HG03097 (cell line): ENCODE measurements at regions not wholly inside any gene's neighbourhood (a gene's known extent, or its start where the extent isn't known, plus 50 kb on each side); places are given as distances from the start of the nearest gene placed in this dataset.

Source experiments
- ATAC-seq: cut with Tn5 transposase; IDR thresholded peaks from one replicate; pipeline ENCODE4 v1.9.1; 2021; ENCODE audit not compliant: unreplicated experiment, low FRiP score

DNA sequence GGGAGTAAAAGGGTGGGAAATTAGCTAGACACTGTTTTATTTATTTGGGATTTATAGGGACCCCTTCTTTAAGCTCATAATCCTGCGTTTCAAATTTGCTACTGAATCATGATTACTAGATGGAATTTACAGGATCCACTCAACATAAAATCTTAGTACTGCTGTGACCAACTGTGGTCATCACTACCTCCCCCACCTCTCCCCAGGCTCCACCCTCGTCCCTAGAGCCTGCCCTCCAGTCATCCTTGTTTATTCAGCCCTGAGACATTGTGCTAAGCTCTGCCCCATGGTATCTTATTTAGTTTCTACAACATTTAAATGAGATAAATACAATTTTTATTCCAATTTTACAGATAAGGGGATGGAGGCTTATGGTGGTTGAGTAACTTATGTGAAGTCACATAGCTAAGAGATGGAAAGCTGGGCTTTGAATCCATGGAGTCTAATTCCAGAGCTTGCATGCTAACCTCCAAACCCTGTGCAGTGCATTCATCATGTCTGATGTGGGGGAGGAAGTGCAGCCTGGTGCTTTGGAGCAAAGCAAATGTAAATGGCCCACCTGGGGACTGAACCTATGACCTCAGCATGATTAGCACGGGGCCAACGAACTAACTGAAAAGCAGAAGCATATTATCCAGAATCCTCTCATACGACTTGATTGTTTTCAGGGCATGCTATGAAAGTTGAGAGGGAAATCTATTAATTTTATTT is 502.4 kb downstream of the TMEM182 start:
- no peak for ATAC-seq

DNA sequence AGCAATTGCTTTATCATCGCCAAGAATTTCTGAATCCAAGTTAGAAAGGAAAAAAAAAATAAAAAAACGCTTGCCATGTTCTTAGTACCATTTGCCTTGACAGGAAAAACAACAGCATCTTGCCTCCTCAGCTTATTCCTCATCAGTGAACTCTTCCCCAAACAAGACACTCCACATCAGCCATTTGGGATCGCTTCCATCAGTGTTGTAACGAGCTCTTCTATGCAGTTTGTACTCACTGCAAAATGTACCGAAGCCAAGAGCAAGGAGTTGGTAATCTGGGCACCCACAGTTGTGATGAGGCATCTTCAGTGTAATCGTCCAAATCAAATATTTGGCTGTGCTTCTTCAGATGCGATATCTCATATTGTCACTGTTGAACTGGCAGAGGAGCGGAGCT is 503.7 kb downstream of the TMEM182 start:
- ATAC-seq, result no peak

DNA sequence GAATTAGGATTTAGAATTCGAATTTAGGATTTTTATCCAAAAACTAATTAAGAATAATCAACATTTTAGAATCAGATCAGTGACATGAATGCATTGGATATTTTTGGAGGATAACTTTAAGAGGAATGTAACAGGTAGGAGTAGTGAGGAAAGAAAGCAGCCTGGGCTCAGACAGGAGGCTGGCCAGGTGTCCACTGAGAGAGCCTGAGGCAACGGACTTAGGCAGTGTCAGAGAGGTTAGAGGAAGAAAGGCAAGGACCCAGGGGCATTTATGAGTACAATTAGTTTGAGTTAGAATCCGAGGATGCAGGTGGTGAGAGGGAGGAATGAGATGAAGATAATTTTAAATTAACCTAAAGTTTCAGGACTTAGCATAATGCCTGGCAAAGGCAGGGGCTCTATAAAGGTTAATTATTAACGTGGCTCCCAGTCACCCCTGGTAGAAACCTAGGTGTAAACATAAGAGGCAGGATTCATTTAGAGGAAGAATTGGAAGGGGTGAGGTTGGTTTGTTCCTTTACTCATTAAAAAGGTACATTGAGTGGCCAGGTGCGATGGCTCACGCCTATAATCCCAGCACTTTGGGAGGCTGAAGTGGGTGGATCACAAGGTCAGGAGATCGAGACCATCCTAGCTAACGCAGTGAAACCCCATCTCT is 507.1 kb downstream of the TMEM182 start:
- ATAC-seq, result no peak

DNA sequence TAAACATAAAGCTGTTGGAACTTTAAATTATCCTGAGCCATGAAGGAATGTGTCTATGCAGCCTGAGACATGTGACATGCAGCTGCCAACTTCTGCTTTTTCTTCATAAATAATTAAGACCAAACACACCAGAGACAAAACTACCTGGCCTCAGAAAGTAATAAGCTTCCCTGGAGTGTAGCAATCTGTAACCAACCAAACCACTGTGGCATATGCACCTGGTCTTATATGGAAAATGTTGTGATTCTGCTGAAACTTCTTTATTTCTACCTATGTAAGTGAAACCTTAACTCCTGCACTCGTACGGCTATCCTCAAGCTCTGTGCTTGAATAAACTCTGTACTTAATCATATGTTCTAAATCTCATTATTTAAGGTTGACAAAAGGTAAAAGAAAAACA is 515.0 kb downstream of the TMEM182 start:
- no peak for ATAC-seq

DNA sequence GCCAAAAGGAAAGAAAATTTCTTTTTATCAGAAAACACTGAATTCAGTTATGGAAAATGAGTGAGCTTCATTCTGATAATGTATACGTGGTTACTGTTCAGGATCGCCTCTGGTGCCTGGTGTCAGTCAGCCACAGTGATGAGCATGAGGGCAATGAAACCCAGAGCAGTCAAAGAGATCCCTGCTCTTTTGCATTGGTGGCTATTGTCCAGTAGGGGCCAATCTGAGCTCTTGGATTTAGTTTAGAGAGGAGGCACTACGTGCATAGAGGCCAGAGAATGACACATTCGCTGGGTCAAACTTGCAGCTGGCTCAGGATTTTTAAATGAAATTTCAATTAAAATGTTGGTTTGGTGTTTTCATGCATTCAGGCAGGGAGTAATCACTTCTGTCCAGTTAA is 522.9 kb downstream of the TMEM182 start:
- no peak for ATAC-seq

DNA sequence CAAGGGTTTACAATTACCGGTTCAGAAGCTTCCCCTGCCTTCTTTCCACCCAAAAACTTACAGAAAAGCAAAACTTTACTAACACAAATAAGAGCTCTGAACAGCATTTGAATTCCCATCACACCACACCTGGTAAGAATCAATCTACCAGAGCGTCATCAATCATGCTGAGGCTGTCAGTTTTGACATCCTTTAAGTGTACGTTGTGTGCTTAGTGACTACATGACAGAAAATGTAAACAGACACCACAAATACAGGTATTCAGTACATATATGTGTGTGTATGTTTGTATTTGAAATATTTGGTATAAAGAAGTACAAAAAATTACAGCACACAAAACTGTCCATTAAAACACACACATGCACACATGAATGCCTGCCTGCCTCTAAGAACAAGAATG is 523.5 kb downstream of the TMEM182 start:
- ATAC-seq, result no peak

DNA sequence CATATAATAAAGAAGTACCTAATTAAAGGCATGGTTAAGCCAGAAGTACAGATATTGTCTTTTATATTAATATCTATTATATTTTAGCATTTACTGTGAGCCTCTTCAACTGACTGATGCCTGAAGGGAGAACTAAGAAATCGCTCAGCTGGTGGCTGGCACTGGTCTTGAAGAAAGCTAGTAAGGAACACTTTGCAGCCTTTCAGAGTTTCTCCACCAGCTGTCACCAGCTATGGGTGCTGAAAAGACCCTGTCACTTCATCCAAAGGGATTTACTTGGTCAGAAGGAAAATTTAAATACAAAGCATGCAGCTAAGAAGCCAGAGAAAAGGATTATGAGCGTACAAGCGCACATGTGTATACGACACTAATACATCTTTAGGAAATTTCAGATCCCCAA is 525.9 kb downstream of the TMEM182 start:
- no peak for ATAC-seq

DNA sequence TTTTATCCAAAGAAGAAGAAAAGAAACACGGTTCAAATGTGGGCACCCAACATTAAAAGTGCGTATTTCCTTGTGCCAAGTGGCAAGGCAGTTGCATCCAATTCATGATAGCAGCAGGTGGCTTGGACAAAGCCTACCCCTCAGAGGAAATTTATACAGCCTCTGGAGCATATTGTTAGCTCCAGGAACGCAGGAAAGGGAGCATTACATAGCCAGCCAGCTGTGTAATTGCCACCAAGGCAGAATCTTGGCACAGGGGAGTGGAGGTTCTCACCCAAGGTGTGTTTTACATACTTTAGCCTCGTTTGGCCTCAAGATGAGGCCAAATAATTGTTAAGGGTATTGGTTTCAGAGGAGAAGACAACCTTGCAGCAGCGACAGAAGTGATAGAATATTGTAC is 526.9 kb downstream of the TMEM182 start:
- no peak for ATAC-seq

DNA sequence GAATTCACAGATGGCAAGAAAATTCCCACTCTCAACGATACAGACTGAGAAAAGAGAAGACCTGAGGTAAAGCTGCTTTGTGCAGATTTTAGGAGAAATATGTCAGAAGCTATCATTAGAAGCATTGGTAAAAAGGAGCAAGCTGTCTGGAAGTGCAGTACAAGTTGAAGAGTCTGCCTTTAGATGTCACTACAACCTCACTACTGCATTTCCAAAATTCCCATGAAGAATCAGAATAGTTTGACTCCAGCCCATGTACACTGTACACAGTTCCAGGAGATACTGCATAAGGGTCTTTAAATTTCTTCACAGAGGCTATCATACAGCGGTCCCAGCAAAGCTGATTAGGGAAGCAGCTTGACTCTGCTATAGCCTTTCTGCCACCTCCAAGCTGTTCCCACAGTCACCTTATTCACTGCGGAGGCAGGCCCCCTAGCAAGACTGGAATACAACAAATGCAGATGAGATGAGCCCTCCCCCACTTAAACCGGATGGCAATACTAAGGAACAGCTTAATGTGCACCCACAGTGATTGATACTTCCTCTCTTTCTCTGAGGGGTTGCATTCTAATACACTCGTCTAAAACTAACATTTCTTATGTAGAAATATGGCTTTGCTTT is 527.4 kb downstream of the TMEM182 start:
- ATAC-seq, result no peak

DNA sequence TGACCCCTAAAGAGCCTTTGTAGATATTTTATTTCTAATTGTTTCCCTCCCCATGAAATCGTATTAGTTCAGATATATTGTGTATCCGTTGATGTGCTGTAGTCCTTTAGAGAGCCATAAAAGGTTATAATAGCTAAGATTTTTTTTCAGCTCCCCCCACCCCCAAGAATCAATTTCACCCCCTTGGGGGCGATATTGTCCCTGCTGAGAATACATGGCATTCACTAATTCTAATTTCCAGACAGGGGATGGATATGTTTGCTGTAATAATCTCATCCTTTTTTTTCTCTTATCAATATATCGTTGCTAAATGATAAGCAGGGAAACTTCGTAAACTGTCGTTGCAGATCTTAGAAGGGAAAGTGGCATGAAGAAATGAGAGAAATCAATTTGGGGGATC is 530.7 kb downstream of the TMEM182 start:
- no peak for ATAC-seq

DNA sequence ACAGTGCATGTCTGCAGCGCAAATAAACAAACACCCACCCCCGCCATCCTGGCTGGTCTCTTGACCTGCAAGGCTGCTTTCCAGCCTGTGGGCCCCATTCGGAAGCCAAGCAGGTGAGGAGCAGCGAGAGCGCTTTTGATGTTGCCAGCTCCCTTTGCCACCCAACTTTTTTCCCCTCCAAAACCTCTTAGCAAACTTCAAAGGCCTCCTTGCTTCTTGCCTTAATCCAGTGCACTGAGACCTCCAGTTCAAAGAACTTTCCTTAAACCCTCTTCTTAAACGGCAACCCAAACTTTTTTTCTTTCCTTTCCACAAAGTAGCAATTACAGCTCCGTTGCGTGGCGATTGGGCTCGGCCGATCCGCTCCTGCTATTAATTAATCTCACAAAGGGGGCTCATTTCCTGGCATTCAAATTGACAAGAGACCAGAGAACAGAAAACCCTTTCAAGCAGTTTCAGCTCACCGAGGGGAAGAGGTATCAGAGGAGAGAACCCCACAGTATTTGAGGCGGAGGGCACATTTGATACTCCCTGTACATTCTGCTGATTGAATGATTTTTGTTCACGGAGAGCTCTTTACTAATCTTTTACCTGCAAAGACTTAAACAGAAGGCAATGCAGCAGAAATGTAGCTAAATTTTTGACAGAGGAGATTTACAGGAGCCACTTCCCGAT is 531.4 kb downstream of the TMEM182 start:
- no peak for ATAC-seq

DNA sequence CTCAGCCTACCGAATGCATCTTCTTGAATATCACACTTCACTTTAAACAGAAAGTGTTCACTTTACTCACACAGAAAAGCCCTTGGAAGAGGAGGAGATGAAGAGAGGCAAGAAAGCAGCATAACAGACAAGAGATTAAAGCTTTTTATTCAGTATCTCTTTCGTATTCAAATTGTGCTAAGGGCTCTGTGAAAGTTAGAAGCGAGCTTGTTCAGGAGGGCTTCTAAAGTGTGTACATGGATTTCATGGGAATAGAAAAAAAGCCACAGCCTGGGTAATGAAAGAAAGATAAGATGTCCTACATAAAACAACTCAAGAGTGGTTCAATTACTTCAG is 531.9 kb downstream of the TMEM182 start:
- ATAC-seq, result no peak

DNA sequence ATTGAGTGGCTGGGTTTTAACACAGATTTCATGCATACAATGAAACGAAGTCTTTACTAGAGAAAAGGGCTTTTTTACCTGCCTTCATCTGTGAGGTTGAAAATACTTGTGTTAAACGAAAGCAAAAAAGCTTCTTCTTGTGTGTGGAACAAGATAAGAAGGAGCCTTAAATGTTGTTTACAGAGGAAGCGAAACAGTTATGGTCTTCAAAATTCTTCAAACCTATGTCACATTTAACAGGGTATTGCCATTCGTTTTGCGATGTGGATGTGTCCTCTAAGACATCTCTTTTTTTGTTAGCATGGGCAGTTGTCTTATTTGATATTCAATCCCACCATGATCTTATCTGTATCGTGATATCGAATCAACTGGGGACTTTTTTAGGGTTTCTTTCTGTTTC is 532.6 kb downstream of the TMEM182 start:
- no peak for ATAC-seq

DNA sequence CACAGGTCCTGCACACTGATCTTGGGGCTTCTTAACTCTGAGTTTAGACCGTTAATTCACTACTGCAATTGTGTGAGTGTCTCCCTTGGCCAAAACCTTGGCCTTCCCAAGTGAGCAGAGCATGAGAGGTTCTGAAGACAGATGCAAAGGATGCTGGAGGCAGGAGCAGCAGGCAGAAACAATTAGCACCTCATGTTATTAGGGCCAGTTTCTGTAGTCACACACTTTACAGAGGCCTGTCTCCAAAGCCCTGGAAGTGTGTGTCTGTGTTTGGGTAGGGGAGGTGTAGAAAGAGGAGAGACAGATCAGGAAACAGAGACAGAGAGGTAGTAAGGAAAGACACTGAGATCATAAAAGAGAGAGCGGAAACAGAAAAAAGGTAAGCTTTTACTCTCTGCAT is 533.8 kb downstream of the TMEM182 start:
- no peak for ATAC-seq

DNA sequence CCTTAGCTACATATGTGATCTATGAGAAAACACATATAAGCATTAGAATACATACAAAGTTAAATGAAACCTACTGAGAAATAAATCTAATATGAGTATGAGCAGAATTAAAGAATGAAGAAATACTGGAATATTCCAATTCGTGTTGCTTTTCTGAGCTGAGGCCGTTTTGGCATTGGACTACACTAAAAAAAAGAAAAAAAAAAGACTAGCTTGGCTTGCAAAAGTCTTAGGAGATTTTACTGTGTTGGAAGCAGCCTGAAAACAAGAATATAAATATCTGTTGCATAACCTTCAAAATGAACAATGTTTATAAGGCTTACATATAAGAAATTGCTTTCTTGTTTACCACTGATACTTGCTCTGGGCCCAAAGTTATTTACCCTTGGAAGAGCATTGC is 562.8 kb downstream of the TMEM182 start:
- no peak for ATAC-seq

DNA sequence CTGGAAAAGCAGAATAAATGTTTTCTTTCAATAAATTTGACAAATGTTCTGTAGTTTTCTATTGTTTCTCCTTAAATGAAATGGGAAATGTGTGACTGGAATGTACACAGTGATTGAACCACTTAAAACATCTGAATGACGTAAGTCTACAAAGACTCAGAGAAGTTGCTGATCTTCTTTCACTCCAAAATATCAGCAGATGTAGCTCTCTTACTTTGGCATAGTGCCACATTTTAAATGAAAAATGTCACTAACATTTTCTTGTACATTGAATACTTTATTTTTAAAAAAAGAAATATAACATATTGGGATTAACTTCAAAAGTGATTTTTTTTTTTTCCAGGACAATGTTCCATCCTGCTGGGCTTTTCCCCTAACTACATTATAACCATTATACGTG is 565.6 kb downstream of the TMEM182 start:
- ATAC-seq, result no peak

DNA sequence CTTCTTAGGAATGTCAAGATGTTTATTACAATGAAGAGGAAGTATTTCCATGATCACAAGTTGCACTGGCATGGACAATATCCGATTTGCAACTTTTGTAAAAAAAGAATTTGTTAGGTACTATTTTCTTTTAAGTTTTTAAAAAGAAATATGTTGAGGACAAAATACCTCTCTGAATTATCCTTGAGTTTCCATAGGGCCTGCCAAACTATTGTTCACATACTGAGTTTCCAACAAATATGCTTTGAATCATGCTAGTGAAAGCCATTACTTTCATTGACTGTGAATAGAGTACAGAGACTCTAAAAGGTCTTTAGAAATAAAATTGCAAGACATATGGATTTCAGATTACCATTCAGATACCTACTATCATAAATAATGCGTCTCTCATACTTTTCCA is 566.1 kb downstream of the TMEM182 start:
- ATAC-seq, result no peak

DNA sequence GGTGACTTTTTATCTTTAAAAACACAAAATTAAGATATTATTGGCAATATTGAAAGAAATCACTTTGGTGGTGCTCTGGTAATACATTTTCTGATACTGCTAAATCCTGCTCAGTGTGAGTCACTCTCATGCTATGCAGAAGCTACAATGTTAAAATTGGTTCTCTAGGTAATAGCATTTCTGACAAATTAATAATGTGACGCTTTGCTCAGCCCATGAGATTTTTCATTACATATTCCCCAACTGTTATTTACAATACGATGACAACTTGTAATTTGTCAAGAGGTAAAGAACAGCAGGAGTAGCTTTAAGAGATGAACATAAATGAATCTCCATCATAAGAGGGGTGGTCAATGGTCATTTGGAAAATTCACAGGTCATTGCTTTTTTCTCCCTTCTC is 573.6 kb downstream of the TMEM182 start:
- ATAC-seq, result no peak

DNA sequence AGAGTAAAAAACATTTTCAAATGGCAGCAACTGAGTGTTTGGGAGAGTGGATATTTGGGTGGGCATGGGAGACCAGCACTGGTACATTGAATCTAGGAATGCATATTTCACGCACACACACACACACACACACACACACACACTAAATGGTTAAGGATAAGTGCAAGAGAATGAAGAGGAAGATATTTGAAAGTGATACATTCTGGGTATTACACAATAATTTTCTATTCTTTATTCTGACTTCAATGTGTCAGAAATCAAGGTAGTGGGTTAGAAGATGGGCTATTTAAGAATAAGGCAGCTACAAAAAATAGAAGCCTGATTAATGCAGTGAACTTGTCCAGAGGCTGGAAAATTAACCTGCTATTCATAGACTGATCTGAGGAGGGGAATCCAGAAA is 577.0 kb downstream of the TMEM182 start:
- ATAC-seq, result no peak

DNA sequence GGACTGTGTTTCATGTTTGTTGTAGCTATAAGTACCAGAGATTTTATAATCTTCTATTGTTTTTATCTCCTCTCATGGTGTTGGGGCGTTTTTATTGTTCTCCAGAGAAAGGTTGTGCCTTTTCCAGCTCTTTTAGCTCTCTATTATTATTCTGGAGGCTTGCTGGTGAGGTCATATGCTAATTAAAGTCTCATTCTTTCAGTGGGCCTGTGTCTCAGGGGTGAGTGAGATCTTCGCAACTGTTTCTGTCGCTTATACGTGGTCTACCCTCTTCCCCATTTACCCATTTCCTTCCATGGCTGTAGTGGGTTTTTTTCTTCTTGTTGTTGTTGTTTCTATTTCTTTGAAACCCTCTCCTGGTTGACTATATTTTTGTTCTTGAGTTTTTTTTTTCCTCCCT is 584.9 kb downstream of the TMEM182 start:
- ATAC-seq, result no peak

DNA sequence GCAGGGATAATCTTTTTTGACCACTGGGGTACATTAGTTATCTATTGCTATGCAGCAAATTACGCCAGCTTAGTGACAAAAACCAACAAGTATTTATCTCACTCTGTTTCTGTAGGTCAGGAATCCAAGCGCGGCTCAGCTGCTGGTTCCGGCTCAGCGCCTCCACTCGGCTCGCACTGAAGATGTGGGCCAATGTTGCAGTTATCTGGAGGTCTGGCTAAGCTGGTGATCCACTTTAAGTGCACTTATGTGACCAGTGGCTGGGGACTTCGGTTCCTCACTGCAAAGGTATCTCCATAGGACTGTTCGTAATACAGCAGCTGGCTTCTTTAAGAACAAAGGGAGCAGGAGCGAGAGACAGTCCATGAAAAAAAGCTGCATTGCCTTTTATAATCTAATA is 591.9 kb downstream of the TMEM182 start:
- no peak for ATAC-seq

DNA sequence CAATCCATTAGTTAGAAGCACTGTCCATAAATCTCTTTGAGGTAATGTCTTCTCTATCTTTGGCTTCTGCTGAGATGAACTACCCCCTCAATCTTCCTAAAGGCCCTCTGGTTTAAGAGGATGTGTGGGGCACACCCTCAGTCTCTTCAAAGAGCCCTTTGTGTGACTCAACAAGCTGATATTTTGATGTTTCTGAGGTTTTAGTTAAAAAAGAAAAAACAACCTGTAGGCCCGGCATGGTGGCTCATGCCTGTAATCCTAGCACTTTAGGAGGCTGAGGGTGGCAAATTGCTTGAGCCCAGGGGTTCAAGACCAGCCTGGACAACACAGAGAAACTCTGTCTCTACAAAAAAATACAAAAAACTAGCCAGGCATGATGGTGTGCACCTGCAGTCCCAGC is 593.5 kb downstream of the TMEM182 start:
- ATAC-seq, result no peak
